ENCODE measurements at regions not wholly inside any gene's neighbourhood (a gene's known extent, or its start where the extent isn't known, plus 50 kb on each side); places are given as distances from the start of the nearest gene placed in this dataset.

GRCh38 chr2:104685591-104685990 lies 168.3 kb upstream of the POU3F3 start:
- no peak for ATAC-seq
- Histone ChIP-seq H3K9me3 (ENCODE audit: control insufficient read depth in 1 of 2, insufficient read depth in 1 of 2, low read depth in 1 of 2, low read length in 2 of 2) (no peaks in the 10 kb centered on the region), H4K20me1 (ENCODE audit: insufficient read depth) (no peaks in the 10 kb centered on the region), H2AFZ (ENCODE audit: low read depth, low read length, poor library complexity, severe bottlenecking) (no peak overlapping the region), H3K36me3 (ENCODE audit: control insufficient read depth in 1 of 2, insufficient read depth in 2 of 2, low read length in 2 of 2) (no peaks in the 10 kb centered on the region), H3K4me1 (ENCODE audit: control insufficient read depth in 1 of 2, insufficient read depth in 2 of 2, low read length in 2 of 2) (no peaks in the 10 kb centered on the region), H3K27me3 (ENCODE audit: insufficient read depth, low read length) (no peaks in the 10 kb centered on the region), H3K4me2 (ENCODE audit: low read length) (no peak overlapping the region), H3K4me3 (replicated peaks in 1 of 2; ENCODE audit: low read depth in 1 of 2, low read length in 2 of 2) (no peak overlapping the region), H3K79me2 (ENCODE audit: insufficient read depth, low read length) (no peaks in the 10 kb centered on the region), H3K9ac (ENCODE audit: low read length) (no peak overlapping the region), H3K27ac (ENCODE audit: low read depth, low read length) (no peak overlapping the region), H3K9me2 (ENCODE audit: insufficient read depth) (no peaks in the 10 kb centered on the region)
- TF ChIP-seq ATF3 (IDR thresholded peaks at IDR 0.05) (no peak), REST (IDR thresholded peaks at IDR 0.05; ENCODE audit: low read depth) (no peak), ZFX (IDR thresholded peaks at IDR 0.05) (no peak), SIN3A (IDR thresholded peaks at IDR 0.05; ENCODE audit: low read depth) (no peak), TCF7L2 (IDR thresholded peaks at IDR 0.05; ENCODE audit: borderline replicate concordance, extremely low read depth, insufficient read depth, insufficient read length) (no peak), EZH2phosphoT487 (IDR thresholded peaks at IDR 0.05; ENCODE audit: borderline replicate concordance) (no peak), JUND (IDR thresholded peaks at IDR 0.05) (no peak), SP1 (IDR thresholded peaks at IDR 0.05; ENCODE audit: low read depth) (no peak), CBX3 (IDR thresholded peaks at IDR 0.05; ENCODE audit: low read depth) (no peak), EZH2 (IDR thresholded peaks at IDR 0.05) (no peak), POLR2AphosphoS5 (IDR thresholded peaks at IDR 0.05; ENCODE audit: low read depth, low read length) (no peak)
- TF ChIP-seq, protein P1, sequence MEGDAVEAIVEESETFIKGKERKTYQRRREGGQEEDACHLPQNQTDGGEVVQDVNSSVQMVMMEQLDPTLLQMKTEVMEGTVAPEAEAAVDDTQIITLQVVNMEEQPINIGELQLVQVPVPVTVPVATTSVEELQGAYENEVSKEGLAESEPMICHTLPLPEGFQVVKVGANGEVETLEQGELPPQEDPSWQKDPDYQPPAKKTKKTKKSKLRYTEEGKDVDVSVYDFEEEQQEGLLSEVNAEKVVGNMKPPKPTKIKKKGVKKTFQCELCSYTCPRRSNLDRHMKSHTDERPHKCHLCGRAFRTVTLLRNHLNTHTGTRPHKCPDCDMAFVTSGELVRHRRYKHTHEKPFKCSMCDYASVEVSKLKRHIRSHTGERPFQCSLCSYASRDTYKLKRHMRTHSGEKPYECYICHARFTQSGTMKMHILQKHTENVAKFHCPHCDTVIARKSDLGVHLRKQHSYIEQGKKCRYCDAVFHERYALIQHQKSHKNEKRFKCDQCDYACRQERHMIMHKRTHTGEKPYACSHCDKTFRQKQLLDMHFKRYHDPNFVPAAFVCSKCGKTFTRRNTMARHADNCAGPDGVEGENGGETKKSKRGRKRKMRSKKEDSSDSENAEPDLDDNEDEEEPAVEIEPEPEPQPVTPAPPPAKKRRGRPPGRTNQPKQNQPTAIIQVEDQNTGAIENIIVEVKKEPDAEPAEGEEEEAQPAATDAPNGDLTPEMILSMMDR (IDR thresholded peaks at IDR 0.05 in 2 of 3, conservative IDR thresholded peaks at IDR 0.05 in 1 of 3; ENCODE audit: borderline replicate concordance in 1 of 3, insufficient read depth in 1 of 3, low read depth in 2 of 3, low read length in 2 of 3): no peak
- intact Hi-C loops (cut with micrococcal nuclease): no loop called here
- POLR2A ChIA-PET: no interaction called here
- no TSS peak for BruUV-seq (replicated peaks)
- RAD21 ChIA-PET (ENCODE audit: low non-redundant PET in 1 of 2, low total read pairs in 2 of 2, uncharacterized antibody in 2 of 2, unreplicated experiment in 2 of 2): no interaction called here
- no peak for DNase-seq (ENCODE audit: low read depth, low spot score)
- CTCF ChIA-PET: no interaction called here
